Heart left ventricle (tissue), 13 donors: ENCODE measurements at regions not wholly inside any gene's neighbourhood (a gene's known extent, or its start where the extent isn't known, plus 50 kb on each side); places are given as distances from the start of the nearest gene placed in this dataset.

Experiments used
- CTCF ChIP-seq, 12 donors: fragments of 200-600 bp; sonication (generic) in 4 of 12; IDR thresholded peaks; one replicate each; pipeline versions ENCODE4 v1.5.0 to v1.8.0; 2018 to 2022; ENCODE audit warnings: antibody characterized with exemption in 12 of 12, mild to moderate bottlenecking in 5 of 12
- POLR2A ChIP-seq, 2 donors: fragments of 450-650 bp; IDR thresholded peaks; one replicate each; pipeline ENCODE4 v1.6.1; 2017; ENCODE audit warnings: antibody characterized with exemption in 2 of 2, mild to moderate bottlenecking in 2 of 2, moderate library complexity in 2 of 2
- donor health status: ischemic (EF 13 %, LVEDD 7.1; RV severe dilation, severe dysfunction).
- donor health status: DM: no; HTN: yes; CAD: no.
- donor health status: DM: no; HTN: no; CAD: no.
- donor health status: ischemic (EF 25% LVEDD 6.9; RV normal size, moderate dysfunction).
- donor health status: ischemic (EF 25% LVEDD 5.7; RV mildly dilated, moderate dysfunction).
- donor health status: ischemic (EF 35%, LVEDD 5.7; RV mildly dilated, moderate dysfunction).
- donor health status: nonischemic (EF 11% LVEDD 7.7; RV severe dilation, severe dysfunction).
- donor health status: DM: yes; HTN: yes; CAD: no.
- donor health status: PGD.
- donor health status: ischemic (EF 29% LVEDD 5.4; RV normal size, mild dysfunction).
- donor health status: nonischemic (EF 23%, LVEDD 6.1; RV moderate dilation, normal function).

DNA sequence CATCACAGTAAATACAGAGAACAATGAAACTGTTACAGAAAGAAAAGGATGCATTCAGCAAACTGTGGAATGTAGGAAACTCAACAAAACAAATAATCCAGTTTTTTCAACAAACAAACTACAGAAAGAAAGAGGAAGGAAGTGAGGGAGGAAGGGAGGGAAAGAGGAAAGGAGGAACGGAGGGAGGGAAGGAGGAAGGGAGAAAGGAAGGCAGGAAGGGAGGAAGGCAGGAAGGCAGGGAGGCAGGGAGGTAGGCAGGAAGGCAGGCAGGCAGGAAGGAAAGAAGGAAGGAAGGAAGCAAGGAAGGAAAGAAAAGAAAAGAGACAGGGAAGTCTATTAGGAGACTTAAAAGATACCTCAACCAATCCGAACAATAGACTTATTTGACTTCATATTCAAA is 135.7 kb downstream of the EFHB start:
- TF ChIP-seq CTCF (IDR thresholded peaks at IDR 0.05) (no peak), POLR2A (IDR thresholded peaks at IDR 0.05) (no peak)
